GM10248 (cell line): ENCODE measurements at regions not wholly inside any gene's neighbourhood (a gene's known extent, or its start where the extent isn't known, plus 50 kb on each side); places are given as distances from the start of the nearest gene placed in this dataset.

Experiments used
- CTCF ChIA-PET: fragments of 300-600 bp; sonication (Branson Sonifier 250); formaldehyde crosslinking; extraction: SDS; loops from one replicate; lab custom pipeline; 2021; ENCODE audit warnings: antibody characterized with exemption; lab: Yijun Ruan, JAX
- POLR2A ChIA-PET: fragments of 350-650 bp; sonication (Branson Sonifier 250); formaldehyde crosslinking; extraction: SDS; loops from one replicate; lab custom pipeline; 2020; ENCODE audit warnings: antibody characterized with exemption; lab: Yijun Ruan, JAX
- DNase-seq: peaks from one replicate; pipeline ENCODE4 v3.0.0; 2012; ENCODE audit errors: extremely low spot score
- CTCF ChIP-seq: IDR thresholded peaks from 2 replicates; pipeline ENCODE4 v1.5.1; 2012; ENCODE audit warnings: mild to moderate bottlenecking, low read depth; ENCODE audit errors: extremely low read depth, missing control alignments, control extremely low read depth

GRCh38 chr3:72454441-72454840, 393.8 kb downstream of the SHQ1 start:
- POLR2A ChIA-PET: no interaction called here
- TF ChIP-seq CTCF: no peak
- no peak for DNase-seq
- CTCF ChIA-PET: no interaction called here

GRCh38 chr3:72453706-72454105, 394.5 kb downstream of the SHQ1 start:
- ChIA-PET CTCF (interaction anchor here (1.7 kb wide), 1 partner anchor 12 kb away, joined by 4 read pairs; no protein-coding TSS in a partner anchor), POLR2A (no interaction called here)
- no peak for DNase-seq
- no peak for TF ChIP-seq CTCF

- DNase-seq: no peak
- TF ChIP-seq CTCF: no peak
- ChIA-PET CTCF (interaction anchor here (1.0 to 1.7 kb wide), 2 partner anchors 11 to 20 kb away, joined by 3 to 4 read pairs; no protein-coding TSS in a partner anchor), POLR2A (no interaction called here)
Measured at GRCh38 chr3:72452745-72453144, 395.5 kb downstream of the SHQ1 start.

- no peak for TF ChIP-seq CTCF
- CTCF ChIA-PET: interaction anchor here (1.7 kb wide), 1 partner anchor 10 kb away, joined by 4 read pairs; no protein-coding TSS in a partner anchor
- POLR2A ChIA-PET: no interaction called here
- no peak for DNase-seq
Measured at GRCh38 chr3:72451841-72452240, 396.4 kb downstream of the SHQ1 start.

GRCh38 chr3:72449551-72449950, 398.7 kb downstream of the SHQ1 start:
- POLR2A ChIA-PET: no interaction called here
- DNase-seq: no peak
- CTCF ChIA-PET: no interaction called here
- TF ChIP-seq CTCF: no peak

GRCh38 chr3:72448858-72449257, 399.4 kb downstream of the SHQ1 start:
- DNase-seq: no peak
- POLR2A ChIA-PET: no interaction called here
- TF ChIP-seq CTCF: no peak
- CTCF ChIA-PET: interaction anchor here (1.0 kb wide), 1 partner anchor 17 kb away, joined by 4 read pairs; no protein-coding TSS in a partner anchor
